ENCODE measurements at regions not wholly inside any gene's neighbourhood (a gene's known extent, or its start where the extent isn't known, plus 50 kb on each side); places are given as distances from the start of the nearest gene placed in this dataset.

DNA sequence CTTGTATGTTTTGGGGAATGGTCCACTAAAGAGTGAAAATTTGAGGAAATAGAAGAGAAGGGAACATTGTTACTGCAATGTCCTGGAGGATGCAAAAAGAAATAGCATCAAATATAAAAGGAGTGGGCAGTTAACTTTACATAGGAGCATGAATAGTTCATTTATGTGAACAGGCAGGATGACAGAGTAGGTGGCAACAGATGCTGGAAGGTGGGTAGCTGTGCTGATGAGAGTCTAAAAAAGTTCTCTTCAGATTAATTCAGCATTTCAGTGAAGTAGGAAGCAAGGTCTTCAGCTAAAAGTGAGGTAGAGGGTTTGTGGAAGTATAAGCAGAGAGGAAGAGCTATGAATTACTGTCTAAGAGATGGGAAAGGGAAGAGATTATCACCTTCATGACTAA is 276.5 kb downstream of the KIF2B start:
- no peak for TF ChIP-seq CTCF (IDR thresholded peaks at IDR 0.05)
- TF ChIP-seq POLR2A (IDR thresholded peaks at IDR 0.05) = no peak
- no peak for TF ChIP-seq EP300 (IDR thresholded peaks at IDR 0.05)
